Bronchial epithelial cell (primary cell): ENCODE measurements at regions not wholly inside any gene's neighbourhood (a gene's known extent, or its start where the extent isn't known, plus 50 kb on each side); places are given as distances from the start of the nearest gene placed in this dataset.
"Not testable (repeated sequence)": the region's sequence is repeated elsewhere in the genome, so short reads cannot be mapped to it uniquely, and the experiment has no call there.

Experiments used
- DNase-seq: peaks from one replicate; pipeline ENCODE4 v3.0.0-alpha.2; 2010; ENCODE audit warnings: low read depth
- FAIRE-seq: peaks from 2 replicates; lab custom pipeline; 2011; peaks lifted over from hg19 to GRCh38; lab: Jason Lieb, UNC
- H3K27me3 ChIP-seq: 2 replicates; pipeline ENCODE4 v1.5.1; 2011; ENCODE audit warnings: low read length; ENCODE audit not compliant: control insufficient read depth, insufficient read depth
- H3K36me3 ChIP-seq: 2 replicates; pipeline ENCODE4 v1.5.1; 2011; ENCODE audit warnings: low read length; ENCODE audit not compliant: control insufficient read depth, insufficient read depth
- H3K4me3 ChIP-seq: 2 replicates; pipeline ENCODE4 v1.5.1; 2011; ENCODE audit warnings: mild to moderate bottlenecking, low read depth, low read length, control low read depth
- TF ChIP-seq, protein P1 (sequence below): IDR thresholded peaks from 2 replicates; pipeline ENCODE4 v1.5.1; 2011; ENCODE audit warnings: mild to moderate bottlenecking, moderate library complexity, low read length, control low read depth, inconsistent platforms; ENCODE audit not compliant: insufficient read depth, severe bottlenecking

DNA sequence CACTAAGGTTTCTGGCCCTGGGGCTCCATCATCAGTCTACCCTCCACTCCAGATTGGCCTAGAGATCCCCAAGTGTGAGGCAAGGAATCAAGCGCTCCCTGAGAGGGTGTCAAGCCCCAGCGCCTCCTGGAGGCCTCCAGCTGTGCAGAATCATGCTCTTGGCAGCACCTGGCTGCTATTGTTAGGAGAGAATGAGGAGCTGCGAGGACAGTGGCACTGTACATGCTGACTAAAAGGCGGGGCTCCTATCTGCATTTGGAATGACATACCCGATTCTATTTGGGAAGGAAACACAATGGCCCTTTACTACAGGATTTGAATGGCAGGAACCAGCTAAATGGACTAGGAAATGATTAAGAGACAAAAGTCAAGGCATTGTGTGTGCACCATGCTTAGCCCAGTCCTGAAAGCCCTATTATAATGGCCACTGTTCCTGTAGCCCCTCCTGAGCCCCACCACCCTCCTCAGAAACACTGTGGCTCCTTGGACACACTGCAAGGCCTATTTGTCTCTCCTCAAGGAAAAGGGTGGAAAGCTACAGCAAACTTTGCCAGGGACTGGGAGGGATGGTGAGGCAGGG, 106.1 kb downstream of the KBTBD2 start:
- not testable (repeated sequence) for DNase-seq, H3K27me3 ChIP-seq, FAIRE-seq, H3K36me3 ChIP-seq, H3K4me3 ChIP-seq

DNA sequence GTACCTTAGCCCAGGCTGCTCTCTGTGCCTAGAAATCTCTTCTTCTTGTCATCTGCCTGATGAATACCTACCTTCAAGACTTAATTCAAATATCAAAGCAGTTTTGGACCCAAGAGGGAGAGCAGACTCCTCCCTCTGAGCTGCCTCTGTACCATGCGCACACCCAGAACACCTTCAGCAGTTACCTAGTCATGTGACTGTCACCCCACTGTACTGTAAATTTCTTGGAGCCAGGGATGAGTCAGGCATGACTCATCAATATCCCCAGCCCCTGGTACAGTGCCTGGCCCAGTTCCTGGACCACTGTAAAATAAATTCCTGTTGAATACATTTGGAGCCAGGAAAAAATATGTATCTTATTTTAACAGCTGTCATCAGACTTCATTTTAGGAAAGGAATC, 111.7 kb downstream of the KBTBD2 start:
- H3K27me3 ChIP-seq, H3K36me3 ChIP-seq, H3K4me3 ChIP-seq, FAIRE-seq: not testable (repeated sequence)
- DNase-seq: peak; percentile 1

GRCh38 chr7:32779167-32779566, 112.4 kb downstream of the KBTBD2 start:
- FAIRE-seq: no peak
- DNase-seq: no peak

DNA sequence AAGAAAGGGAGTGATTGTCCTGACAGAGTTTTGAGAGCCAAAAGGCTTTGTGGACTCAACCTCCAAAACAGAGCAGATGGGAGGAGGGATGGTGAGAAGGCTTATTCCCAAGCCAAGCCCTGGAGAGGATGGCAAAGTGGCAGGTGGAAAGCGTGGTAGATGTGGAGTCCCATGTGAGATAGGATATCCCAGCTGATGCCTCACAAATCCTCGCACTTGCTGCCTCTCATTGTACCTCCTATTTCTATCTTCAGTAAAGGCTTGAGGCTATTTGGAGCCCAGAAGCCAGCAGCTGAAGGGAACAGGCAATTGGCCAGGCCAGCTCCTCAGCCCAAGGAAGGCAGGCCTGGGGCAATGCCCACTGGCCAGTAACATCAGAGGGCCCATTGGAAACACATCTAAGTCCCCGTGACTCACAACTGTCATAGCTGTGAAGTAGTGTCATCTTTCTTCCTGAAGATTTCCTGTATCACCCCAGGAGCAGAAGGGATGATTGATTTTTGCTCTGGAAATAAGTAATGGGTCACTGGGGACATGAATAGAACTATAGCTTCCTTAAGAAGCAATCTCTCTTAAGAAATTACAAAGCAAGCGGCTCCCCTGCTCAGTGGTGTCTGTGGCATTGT, 114.4 kb downstream of the KBTBD2 start:
- FAIRE-seq, H3K4me3 ChIP-seq, H3K27me3 ChIP-seq, H3K36me3 ChIP-seq: not testable (repeated sequence)
- peak; percentile 13 for DNase-seq

More at GRCh38 chr7:32779167-32779566, 112.4 kb downstream of the KBTBD2 start:
- no peak overlapping the region for H3K4me3 ChIP-seq
- no peaks in the 10 kb centered on the region for H3K36me3 ChIP-seq
- TF ChIP-seq, protein P1, sequence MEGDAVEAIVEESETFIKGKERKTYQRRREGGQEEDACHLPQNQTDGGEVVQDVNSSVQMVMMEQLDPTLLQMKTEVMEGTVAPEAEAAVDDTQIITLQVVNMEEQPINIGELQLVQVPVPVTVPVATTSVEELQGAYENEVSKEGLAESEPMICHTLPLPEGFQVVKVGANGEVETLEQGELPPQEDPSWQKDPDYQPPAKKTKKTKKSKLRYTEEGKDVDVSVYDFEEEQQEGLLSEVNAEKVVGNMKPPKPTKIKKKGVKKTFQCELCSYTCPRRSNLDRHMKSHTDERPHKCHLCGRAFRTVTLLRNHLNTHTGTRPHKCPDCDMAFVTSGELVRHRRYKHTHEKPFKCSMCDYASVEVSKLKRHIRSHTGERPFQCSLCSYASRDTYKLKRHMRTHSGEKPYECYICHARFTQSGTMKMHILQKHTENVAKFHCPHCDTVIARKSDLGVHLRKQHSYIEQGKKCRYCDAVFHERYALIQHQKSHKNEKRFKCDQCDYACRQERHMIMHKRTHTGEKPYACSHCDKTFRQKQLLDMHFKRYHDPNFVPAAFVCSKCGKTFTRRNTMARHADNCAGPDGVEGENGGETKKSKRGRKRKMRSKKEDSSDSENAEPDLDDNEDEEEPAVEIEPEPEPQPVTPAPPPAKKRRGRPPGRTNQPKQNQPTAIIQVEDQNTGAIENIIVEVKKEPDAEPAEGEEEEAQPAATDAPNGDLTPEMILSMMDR: no peak
- no peaks in the 10 kb centered on the region for H3K27me3 ChIP-seq

DNA sequence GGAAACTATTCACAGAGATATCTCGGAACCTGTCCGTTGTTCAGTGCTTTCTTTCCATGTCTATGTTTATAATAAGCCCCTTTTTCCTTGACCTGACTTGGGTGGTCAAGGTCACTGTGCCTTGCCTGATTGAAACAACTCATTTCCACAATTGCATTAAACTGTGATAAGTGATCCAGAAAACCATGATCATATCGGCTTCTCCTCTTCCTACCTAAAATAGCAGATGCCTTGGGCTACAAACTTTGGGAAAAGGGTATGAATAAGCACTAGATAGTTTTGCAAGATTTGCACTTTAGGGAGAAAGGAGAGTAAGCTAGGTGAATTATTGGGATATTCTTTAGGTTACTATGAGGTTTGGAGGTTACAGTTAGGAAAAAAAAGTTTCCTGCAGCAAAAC, 115.2 kb downstream of the KBTBD2 start:
- not testable (repeated sequence) for H3K27me3 ChIP-seq, DNase-seq, FAIRE-seq, H3K4me3 ChIP-seq, H3K36me3 ChIP-seq

GRCh38 chr7:32775809-32776208, 115.8 kb downstream of the KBTBD2 start:
- not testable (repeated sequence) for FAIRE-seq

GRCh38 chr7:32774541-32774951, 117.0 kb downstream of the KBTBD2 start:
- FAIRE-seq (no peak), DNase-seq (no peak)
- H3K36me3 ChIP-seq: no peaks in the 10 kb centered on the region
- TF ChIP-seq, protein P1: no peak
- no peaks in the 10 kb centered on the region for H3K27me3 ChIP-seq
- H3K4me3 ChIP-seq: no peak overlapping the region

More at GRCh38 chr7:32775809-32776208, 115.8 kb downstream of the KBTBD2 start:
- H3K36me3 ChIP-seq, H3K27me3 ChIP-seq, H3K4me3 ChIP-seq, DNase-seq: not testable (repeated sequence)

DNA sequence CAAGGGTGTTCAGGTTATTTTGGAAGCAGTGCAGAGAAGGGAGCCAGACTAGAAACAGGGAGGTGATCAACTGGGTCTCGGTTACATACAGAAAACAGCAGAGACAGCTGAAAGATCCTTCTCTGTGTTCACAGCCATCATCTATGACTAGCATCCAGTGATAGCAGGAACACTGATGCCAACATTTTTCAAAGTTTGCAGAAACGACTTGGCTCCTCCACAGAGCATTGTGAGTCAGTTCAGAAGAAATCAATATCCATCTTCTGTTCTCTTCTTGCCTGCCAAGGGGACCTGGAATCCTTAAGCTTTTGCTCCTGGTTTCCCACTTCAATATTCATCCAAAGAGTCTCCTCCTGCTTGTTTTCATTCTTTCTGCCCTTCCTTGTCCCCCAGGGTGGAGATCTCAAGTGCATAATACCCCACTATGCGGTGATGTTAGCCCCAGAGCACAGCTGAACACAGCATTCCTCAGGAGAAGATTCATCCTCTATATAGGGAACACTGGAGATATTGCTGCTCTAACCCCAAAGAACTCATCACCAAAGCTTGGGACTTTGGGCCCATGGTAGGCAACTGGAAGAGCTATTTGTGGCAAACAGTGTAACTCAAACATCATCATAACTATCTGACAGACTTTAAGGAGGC, 122.6 kb downstream of the KBTBD2 start:
- H3K27me3 ChIP-seq, FAIRE-seq, H3K36me3 ChIP-seq: not testable (repeated sequence)

GRCh38 chr7:32768338-32768737, 123.2 kb downstream of the KBTBD2 start:
- not testable (repeated sequence) for H3K36me3 ChIP-seq, FAIRE-seq, DNase-seq, H3K27me3 ChIP-seq, H3K4me3 ChIP-seq

More for the DNA sequence above, 122.6 kb downstream of the KBTBD2 start:
- DNase-seq, H3K4me3 ChIP-seq: not testable (repeated sequence)
